HCT116 (cell line): ENCODE measurements at regions not wholly inside any gene's neighbourhood (a gene's known extent, or its start where the extent isn't known, plus 50 kb on each side); places are given as distances from the start of the nearest gene placed in this dataset.

Experiments
- ATAC-seq: fragments of 200-7000 bp; cut with Tn5 transposase; 2 replicates; pipeline ENCODE4 v1.9.1; 2020; ENCODE audit warnings: mild to moderate bottlenecking, moderate library complexity
- BruUV-seq: library from RNA; stranded (reverse); fragments of 400-500 nt; replicated peaks from 2 replicates; lab custom pipeline; 2021; lab: Mats Ljungman, UMichigan
- CTCF ChIA-PET: fragments of 300-600 bp; sonication (Branson Sonifier 250); formaldehyde crosslinking; loops from one replicate; lab custom pipeline; 2021; ENCODE audit warnings: antibody characterized with exemption; lab: Charles Lee
- POLR2A ChIA-PET: fragments of 300-600, 350-600 bp; sonication (Branson Sonifier 250); formaldehyde crosslinking; loops from one replicate; lab custom pipeline; 2021; ENCODE audit warnings: antibody characterized with exemption; lab: Charles Lee
- RAD21 ChIA-PET, 2 experiments: fragments of 300-600 bp; sonication (Branson Sonifier 250); formaldehyde crosslinking; loops; one replicate each; lab custom pipeline; 2023; ENCODE audit warnings: low total read pairs in 2 of 2; ENCODE audit not compliant: uncharacterized antibody in 2 of 2, unreplicated experiment in 2 of 2, low non-redundant PET in 1 of 2; lab: Charles Lee
- DNase-seq: peaks from one replicate; pipeline ENCODE4 v3.0.0-alpha.2; 2010; ENCODE audit warnings: low read depth, low spot score
- H2AFZ ChIP-seq: fragments of 200-600 bp; shearing (Covaris generic), sonication (generic); 2 replicates; pipeline ENCODE4 v1.6.1; 2017; ENCODE audit warnings: low read depth, mixed run types, mixed read lengths, antibody characterized with exemption, low read length; ENCODE audit not compliant: poor library complexity, severe bottlenecking
- H3K27ac ChIP-seq: 2 replicates; pipeline ENCODE4 v1.5.1; 2012; ENCODE audit warnings: low read depth, low read length
- H3K27me3 ChIP-seq: fragments of 200-600 bp; sonication (generic); 2 replicates; pipeline ENCODE4 v1.6.1; 2016; ENCODE audit warnings: mixed run types, low read length, mixed read lengths; ENCODE audit not compliant: insufficient read depth
- H3K36me3 ChIP-seq, 2 experiments: fragments of 200-500 bp in 1 of 2; fragments of 200-600 bp in 1 of 2; sonication (Bioruptor generic) in 1 of 2; sonication (generic) in 1 of 2; 2 replicates each; pipeline versions ENCODE4 v1.5.1 to v1.6.1; 2014 to 2016; ENCODE audit warnings: low read length in 2 of 2, inconsistent platforms in 1 of 2, mixed read lengths in 1 of 2, mixed run types in 1 of 2; ENCODE audit not compliant: insufficient read depth in 2 of 2, control insufficient read depth in 1 of 2
- H3K4me1 ChIP-seq, 2 experiments: fragments of 200-600 bp in 1 of 2; sonication (generic) in 1 of 2; 2 replicates each; pipeline versions ENCODE4 v1.5.1 to v1.6.1; 2012 to 2017; ENCODE audit warnings: low read length in 2 of 2, inconsistent platforms in 1 of 2, mild to moderate bottlenecking in 1 of 2, mixed read lengths in 1 of 2, mixed run types in 1 of 2, moderate library complexity in 1 of 2; ENCODE audit not compliant: insufficient read depth in 2 of 2, control insufficient read depth in 1 of 2
- H3K4me2 ChIP-seq: fragments of 200-600 bp; sonication (generic); 2 replicates; pipeline ENCODE4 v1.6.1; 2017; ENCODE audit warnings: mixed run types, low read length, mixed read lengths
- H3K4me3 ChIP-seq, 2 experiments: fragments of 200-600 bp in 1 of 2; sonication (generic) in 1 of 2; replicated peaks in 1 of 2; 2 replicates each; pipeline ENCODE4 v1.5.1; 2011 to 2016; ENCODE audit warnings: low read length in 2 of 2, control low read depth in 1 of 2, low read depth in 1 of 2, mild to moderate bottlenecking in 1 of 2, mixed read lengths in 1 of 2, mixed run types in 1 of 2
- H3K79me2 ChIP-seq: fragments of 200-600 bp; sonication (generic); 2 replicates; pipeline ENCODE4 v1.6.1; 2017; ENCODE audit warnings: mild to moderate bottlenecking, mixed run types, low read length, moderate library complexity, mixed read lengths; ENCODE audit not compliant: insufficient read depth
- H3K9ac ChIP-seq: fragments of 200-600 bp; sonication (generic); 2 replicates; pipeline ENCODE4 v1.6.1; 2016; ENCODE audit warnings: low read length, mixed read lengths
- H3K9me2 ChIP-seq: fragments of 200-600 bp; sonication (generic), shearing (Covaris generic); 2 replicates; pipeline ENCODE4 v1.6.1; 2017; ENCODE audit warnings: mixed run types, mild to moderate bottlenecking, moderate library complexity; ENCODE audit not compliant: insufficient read depth
- H3K9me3 ChIP-seq, 2 experiments: fragments of 200-500 bp in 1 of 2; fragments of 200-600 bp in 1 of 2; sonication (Bioruptor generic) in 1 of 2; sonication (generic) in 1 of 2; 2 replicates each; pipeline ENCODE4 v1.6.1; 2014 to 2017; ENCODE audit warnings: low read length in 2 of 2, mixed read lengths in 2 of 2, inconsistent platforms in 1 of 2, low read depth in 1 of 2, mild to moderate bottlenecking in 1 of 2, mixed run types in 1 of 2, moderate library complexity in 1 of 2; ENCODE audit not compliant: control insufficient read depth in 1 of 2, insufficient read depth in 1 of 2
- H4K20me1 ChIP-seq: fragments of 200-600 bp; sonication (generic), shearing (Covaris generic); 2 replicates; pipeline ENCODE4 v1.6.1; 2017; ENCODE audit warnings: mixed run types, mild to moderate bottlenecking, moderate library complexity; ENCODE audit not compliant: insufficient read depth
- CBX3 ChIP-seq: IDR thresholded peaks from 2 replicates; pipeline ENCODE4 v1.6.1; 2012; ENCODE audit warnings: low read depth
- CEBPB ChIP-seq: IDR thresholded peaks from 2 replicates; pipeline ENCODE4 v1.6.1; 2012; ENCODE audit warnings: low read depth
- EZH2phosphoT487 ChIP-seq: fragments of 200-600 bp; IDR thresholded peaks from 2 replicates; pipeline ENCODE4 v1.6.1; 2018; ENCODE audit warnings: antibody characterized with exemption, borderline replicate concordance
- FOSL1 ChIP-seq: IDR thresholded peaks from 2 replicates; pipeline ENCODE4 v1.6.1; 2012; ENCODE audit warnings: low read depth
- POLR2A ChIP-seq: IDR thresholded peaks from 2 replicates; pipeline ENCODE4 v1.7.0; 2011; ENCODE audit warnings: borderline replicate concordance; ENCODE audit not compliant: insufficient read depth, insufficient read length; ENCODE audit errors: extremely low read depth
- RAD21 ChIP-seq: IDR thresholded peaks from 2 replicates; pipeline ENCODE4 v1.6.1; 2012; ENCODE audit warnings: low read depth, mild to moderate bottlenecking
- SP1 ChIP-seq: IDR thresholded peaks from 2 replicates; pipeline ENCODE4 v1.6.1; 2012; ENCODE audit warnings: low read depth
- ZFX ChIP-seq: fragments of 450-650 bp; IDR thresholded peaks from 2 replicates; pipeline ENCODE4 v1.6.1; 2017
- ZNF274 ChIP-seq: fragments of 200-500 bp; sonication (Bioruptor generic); IDR thresholded peaks from 2 replicates; pipeline ENCODE4 v1.6.1; 2014; ENCODE audit warnings: mild to moderate bottlenecking, low read depth, low read length, inconsistent platforms
- intact Hi-C: fragments of 100-400 bp; cut with micrococcal nuclease; formaldehyde crosslinking; loops from 2 replicates; pipeline ENCODE4 v1.10.0; 2022
- TF ChIP-seq, protein P1 (sequence below): IDR thresholded peaks from 2 replicates; pipeline ENCODE4 v1.6.1; 2011; ENCODE audit warnings: mild to moderate bottlenecking, low read length, moderate library complexity; ENCODE audit not compliant: insufficient replicate concordance; ENCODE audit errors: extremely low read depth
- TF ChIP-seq, protein P2 (sequence below): IDR thresholded peaks from 2 replicates; pipeline ENCODE4 v1.6.1; 2012
- TF ChIP-seq, protein P3 (sequence below): IDR thresholded peaks from 2 replicates; pipeline ENCODE4 v1.6.1; 2012; ENCODE audit warnings: low read depth

DNA sequence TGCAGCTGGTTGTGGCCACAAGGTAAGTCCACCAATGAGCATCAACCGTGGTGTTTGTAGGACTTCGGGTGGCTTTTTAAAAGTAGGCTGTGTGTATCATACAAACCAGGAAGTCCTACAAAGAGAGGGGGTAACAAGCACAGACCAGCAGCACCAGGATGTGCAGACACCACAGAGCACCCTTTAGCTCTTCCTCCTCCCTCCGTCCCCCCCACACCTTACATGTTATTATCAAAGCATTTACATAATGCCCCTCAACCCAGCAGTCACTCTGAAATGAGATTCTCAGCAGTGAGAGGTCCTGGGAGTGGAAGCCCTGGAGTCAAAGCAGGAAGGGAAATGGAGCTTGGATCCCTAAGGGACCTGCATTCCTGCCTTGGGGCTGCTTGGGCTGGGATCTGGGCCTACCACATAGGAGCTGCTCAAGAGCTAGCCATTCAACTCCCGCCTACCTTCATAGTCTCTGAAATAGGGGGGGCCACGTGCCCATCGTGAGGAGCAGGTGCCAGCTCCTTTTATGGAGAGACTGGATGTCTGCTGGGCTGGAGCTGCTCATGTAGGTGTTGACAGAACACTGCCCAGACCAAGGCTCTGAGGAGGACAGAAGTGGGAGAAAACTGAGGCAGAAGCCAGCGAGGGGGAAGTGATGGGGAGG, 90.6 kb downstream of the PSMB1 start:
- CTCF ChIA-PET, result no interaction called here
- Histone ChIP-seq H3K4me1 (no peaks in the 10 kb centered on the region), H3K9me3 (peaks cover 4 to 5% of the 10 kb centered on the region in 2 experiments; a peak in 2 of 4 replicates), H3K4me3 (no peak overlapping the region), H3K27me3 (peaks cover 16% of the 10 kb centered on the region; the same call in 1 of the 2 replicates), H3K4me2 (no peak overlapping the region), H3K27ac (no peak overlapping the region)
- no TSS peak for BruUV-seq
- no peak for TF ChIP-seq EZH2phosphoT487
- no peak for TF ChIP-seq POLR2A
- no peak for TF ChIP-seq SP1
- TF ChIP-seq, all 23 proteins: peak for 0
- Histone ChIP-seq H3K36me3 (no peaks in the 10 kb centered on the region), H3K9me2 (no peaks in the 10 kb centered on the region), H4K20me1 (no peaks in the 10 kb centered on the region), H3K79me2 (no peaks in the 10 kb centered on the region), H3K9ac (no peak overlapping the region), H2AFZ (no peak overlapping the region)
- POLR2A ChIA-PET, result no interaction called here
- DNase-seq (no peak), ATAC-seq (no peak)
- RAD21 ChIA-PET, result no interaction called here
- intact Hi-C loops, result no loop called here

DNA sequence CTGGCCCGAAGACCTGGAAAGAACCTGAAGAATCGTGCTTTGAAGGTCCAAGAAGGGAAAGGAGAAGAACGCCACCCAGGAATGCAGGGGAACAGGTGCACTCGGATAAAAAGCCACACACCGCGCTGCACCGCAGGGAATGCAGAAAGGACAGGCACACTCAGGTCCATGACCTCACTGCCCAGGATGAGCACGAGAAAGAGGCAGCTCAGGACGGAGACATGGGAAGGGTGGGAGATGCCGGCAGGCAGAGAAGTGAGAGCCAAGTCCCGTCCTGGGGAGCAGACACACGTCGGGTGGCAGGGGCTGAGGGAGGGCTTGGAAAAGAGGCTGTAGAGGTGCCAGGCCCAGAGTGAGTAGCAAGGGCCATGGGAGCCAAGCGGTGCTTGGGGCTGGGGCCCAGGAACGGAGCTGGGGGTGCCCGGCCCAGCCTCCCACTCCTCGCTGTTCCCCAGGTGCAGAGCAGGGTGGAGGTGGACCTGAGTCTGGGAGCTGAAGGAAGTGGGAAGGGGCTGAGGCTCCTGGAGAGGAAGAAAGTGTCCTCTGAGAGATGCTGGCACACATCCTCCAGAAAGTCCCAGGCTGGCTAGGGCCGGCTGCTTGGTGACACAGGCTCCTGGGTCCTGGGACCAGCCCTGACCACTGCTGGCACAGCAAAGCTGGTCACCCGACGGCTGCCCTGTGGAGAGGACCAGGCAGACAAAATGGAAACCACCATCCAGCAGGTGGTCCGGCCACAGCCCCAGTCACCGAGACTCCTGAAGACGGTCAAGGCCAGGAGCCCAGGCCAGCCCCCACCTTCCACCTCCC, 91.3 kb downstream of the PSMB1 start:
- Histone ChIP-seq H3K27ac (no peak overlapping the region), H2AFZ (no peak overlapping the region), H3K9me2 (no peaks in the 10 kb centered on the region), H3K9me3 (peaks cover 4 to 5% of the 10 kb centered on the region in 2 experiments; a peak in 2 of 4 replicates), H3K36me3 (no peaks in the 10 kb centered on the region), H3K4me2 (no peak overlapping the region), H3K4me1 (no peaks in the 10 kb centered on the region), H3K79me2 (no peaks in the 10 kb centered on the region), H3K27me3 (peaks cover 16% of the 10 kb centered on the region; the same call in 1 of the 2 replicates), H3K4me3 (no peak overlapping the region), H3K9ac (no peak overlapping the region), H4K20me1 (no peaks in the 10 kb centered on the region)
- ChIA-PET RAD21 (no interaction called here), CTCF (no interaction called here), POLR2A (no interaction called here)
- no peak for ATAC-seq
- BruUV-seq, result no TSS peak
- no peak for DNase-seq
- intact Hi-C loops, result no loop called here
- TF ChIP-seq RAD21 (no peak), POLR2A (no peak), CEBPB (no peak), ZNF274 (no peak), CBX3 (no peak), SP1 (no peak), FOSL1 (no peak), ZFX (no peak)
- TF ChIP-seq, protein P1, sequence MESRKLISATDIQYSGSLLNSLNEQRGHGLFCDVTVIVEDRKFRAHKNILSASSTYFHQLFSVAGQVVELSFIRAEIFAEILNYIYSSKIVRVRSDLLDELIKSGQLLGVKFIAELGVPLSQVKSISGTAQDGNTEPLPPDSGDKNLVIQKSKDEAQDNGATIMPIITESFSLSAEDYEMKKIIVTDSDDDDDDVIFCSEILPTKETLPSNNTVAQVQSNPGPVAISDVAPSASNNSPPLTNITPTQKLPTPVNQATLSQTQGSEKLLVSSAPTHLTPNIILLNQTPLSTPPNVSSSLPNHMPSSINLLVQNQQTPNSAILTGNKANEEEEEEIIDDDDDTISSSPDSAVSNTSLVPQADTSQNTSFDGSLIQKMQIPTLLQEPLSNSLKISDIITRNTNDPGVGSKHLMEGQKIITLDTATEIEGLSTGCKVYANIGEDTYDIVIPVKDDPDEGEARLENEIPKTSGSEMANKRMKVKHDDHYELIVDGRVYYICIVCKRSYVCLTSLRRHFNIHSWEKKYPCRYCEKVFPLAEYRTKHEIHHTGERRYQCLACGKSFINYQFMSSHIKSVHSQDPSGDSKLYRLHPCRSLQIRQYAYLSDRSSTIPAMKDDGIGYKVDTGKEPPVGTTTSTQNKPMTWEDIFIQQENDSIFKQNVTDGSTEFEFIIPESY, result no peak
- TF ChIP-seq, protein P2, sequence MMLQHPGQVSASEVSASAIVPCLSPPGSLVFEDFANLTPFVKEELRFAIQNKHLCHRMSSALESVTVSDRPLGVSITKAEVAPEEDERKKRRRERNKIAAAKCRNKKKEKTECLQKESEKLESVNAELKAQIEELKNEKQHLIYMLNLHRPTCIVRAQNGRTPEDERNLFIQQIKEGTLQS, result no peak
- TF ChIP-seq, protein P3, sequence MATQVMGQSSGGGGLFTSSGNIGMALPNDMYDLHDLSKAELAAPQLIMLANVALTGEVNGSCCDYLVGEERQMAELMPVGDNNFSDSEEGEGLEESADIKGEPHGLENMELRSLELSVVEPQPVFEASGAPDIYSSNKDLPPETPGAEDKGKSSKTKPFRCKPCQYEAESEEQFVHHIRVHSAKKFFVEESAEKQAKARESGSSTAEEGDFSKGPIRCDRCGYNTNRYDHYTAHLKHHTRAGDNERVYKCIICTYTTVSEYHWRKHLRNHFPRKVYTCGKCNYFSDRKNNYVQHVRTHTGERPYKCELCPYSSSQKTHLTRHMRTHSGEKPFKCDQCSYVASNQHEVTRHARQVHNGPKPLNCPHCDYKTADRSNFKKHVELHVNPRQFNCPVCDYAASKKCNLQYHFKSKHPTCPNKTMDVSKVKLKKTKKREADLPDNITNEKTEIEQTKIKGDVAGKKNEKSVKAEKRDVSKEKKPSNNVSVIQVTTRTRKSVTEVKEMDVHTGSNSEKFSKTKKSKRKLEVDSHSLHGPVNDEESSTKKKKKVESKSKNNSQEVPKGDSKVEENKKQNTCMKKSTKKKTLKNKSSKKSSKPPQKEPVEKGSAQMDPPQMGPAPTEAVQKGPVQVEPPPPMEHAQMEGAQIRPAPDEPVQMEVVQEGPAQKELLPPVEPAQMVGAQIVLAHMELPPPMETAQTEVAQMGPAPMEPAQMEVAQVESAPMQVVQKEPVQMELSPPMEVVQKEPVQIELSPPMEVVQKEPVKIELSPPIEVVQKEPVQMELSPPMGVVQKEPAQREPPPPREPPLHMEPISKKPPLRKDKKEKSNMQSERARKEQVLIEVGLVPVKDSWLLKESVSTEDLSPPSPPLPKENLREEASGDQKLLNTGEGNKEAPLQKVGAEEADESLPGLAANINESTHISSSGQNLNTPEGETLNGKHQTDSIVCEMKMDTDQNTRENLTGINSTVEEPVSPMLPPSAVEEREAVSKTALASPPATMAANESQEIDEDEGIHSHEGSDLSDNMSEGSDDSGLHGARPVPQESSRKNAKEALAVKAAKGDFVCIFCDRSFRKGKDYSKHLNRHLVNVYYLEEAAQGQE, result no peak
